ENCODE measurements at regions not wholly inside any gene's neighbourhood (a gene's known extent, or its start where the extent isn't known, plus 50 kb on each side); places are given as distances from the start of the nearest gene placed in this dataset.
"Not testable (repeated sequence)": the region's sequence is repeated elsewhere in the genome, so short reads cannot be mapped to it uniquely, and the experiment has no call there.

GRCh38 chr7:13106513-13106912 is 419.1 kb downstream of the ARL4A start:
- DNase-seq, result no peak

- peak; percentile 6 for DNase-seq
Observed at GRCh38 chr7:13107291-13107690, 419.9 kb downstream of the ARL4A start.

GRCh38 chr7:13108061-13108460 is 420.6 kb downstream of the ARL4A start:
- DNase-seq, result no peak

- no peak for DNase-seq
Observed at GRCh38 chr7:13109201-13109600, 421.8 kb downstream of the ARL4A start.

- DNase-seq, result no peak
Observed at GRCh38 chr7:13110107-13110506, 422.7 kb downstream of the ARL4A start.

GRCh38 chr7:13111230-13111629 is 423.8 kb downstream of the ARL4A start:
- peak; percentile 5 for DNase-seq

GRCh38 chr7:13114240-13114639 is 426.8 kb downstream of the ARL4A start:
- not testable (repeated sequence) for DNase-seq

GRCh38 chr7:13115157-13115772 is 427.8 kb downstream of the ARL4A start:
- DNase-seq, result no peak

GRCh38 chr7:13115855-13116254 is 428.4 kb downstream of the ARL4A start:
- no peak for DNase-seq

- DNase-seq, result no peak
Observed at GRCh38 chr7:13117103-13117502, 429.7 kb downstream of the ARL4A start.

GRCh38 chr7:13117592-13117991 is 430.2 kb downstream of the ARL4A start:
- DNase-seq, result no peak

- DNase-seq, result not testable (repeated sequence)
Observed at GRCh38 chr7:13124629-13125028, 437.2 kb downstream of the ARL4A start.

- no peak for DNase-seq
Observed at GRCh38 chr7:13126347-13126746, 438.9 kb downstream of the ARL4A start.

GRCh38 chr7:13130321-13130720 is 442.9 kb downstream of the ARL4A start:
- no peak for DNase-seq

- DNase-seq, result not testable (repeated sequence)
Observed at GRCh38 chr7:13130906-13131305, 443.5 kb downstream of the ARL4A start.

- DNase-seq, result no peak
Observed at GRCh38 chr7:13132314-13132713, 444.9 kb downstream of the ARL4A start.

- not testable (repeated sequence) for DNase-seq
Observed at GRCh38 chr7:13136345-13136744, 448.9 kb downstream of the ARL4A start.

GRCh38 chr7:13139436-13139835 is 452.0 kb downstream of the ARL4A start:
- DNase-seq, result no peak

- no peak for DNase-seq
Observed at GRCh38 chr7:13144673-13145072, 457.2 kb downstream of the ARL4A start.

- DNase-seq, result no peak
Observed at GRCh38 chr7:13148548-13148947, 461.1 kb downstream of the ARL4A start.

GRCh38 chr7:13151978-13152377 is 464.5 kb downstream of the ARL4A start:
- DNase-seq, result no peak

GRCh38 chr7:13152755-13153154 is 465.3 kb downstream of the ARL4A start:
- DNase-seq, result no peak

- no peak for DNase-seq
Observed at GRCh38 chr7:13153266-13153665, 465.8 kb downstream of the ARL4A start.

- DNase-seq, result no peak
Observed at GRCh38 chr7:13153742-13154141, 466.3 kb downstream of the ARL4A start.

- no peak for DNase-seq
Observed at GRCh38 chr7:13155188-13155587, 467.8 kb downstream of the ARL4A start.

All from suppressor macrophage treated with lipopolysaccharide for 4 hours (primary cell).